ENCODE measurements at regions not wholly inside any gene's neighbourhood (a gene's known extent, or its start where the extent isn't known, plus 50 kb on each side); places are given as distances from the start of the nearest gene placed in this dataset.

- Histone ChIP-seq H3K36me3 (ENCODE audit: control insufficient read depth, insufficient read depth, low read length) (no peaks in the 10 kb centered on the region), H3K27ac (ENCODE audit: insufficient read depth, low read length) (no peak overlapping the region), H3K27me3 (ENCODE audit: control insufficient read depth, insufficient read depth, low read length) (peaks cover 38% of the 10 kb centered on the region), H2BK120ac (ENCODE audit: low read depth, low read length) (no peak overlapping the region), H3K79me1 (ENCODE audit: low read depth in 1 of 2, low read length in 2 of 2) (no peaks in the 10 kb centered on the region), H3K4me1 (ENCODE audit: control insufficient read depth, insufficient read depth, low read length) (no peaks in the 10 kb centered on the region), H4K5ac (ENCODE audit: low read depth, low read length) (no peak overlapping the region), H3K9me3 (ENCODE audit: control insufficient read depth, insufficient read depth, low read length) (no peaks in the 10 kb centered on the region), H2AK9ac (replicated peaks; ENCODE audit: low read depth, low read length, poor library complexity) (no peak overlapping the region), H4K8ac (ENCODE audit: low read depth in 2 of 2, low read length in 2 of 2) (no peak overlapping the region), H3K9me1 (ENCODE audit: insufficient read depth, low read length) (no peaks in the 10 kb centered on the region), H3K14ac (replicated peaks; ENCODE audit: low read depth, low read length) (no peak overlapping the region), H3K56ac (ENCODE audit: extremely low read depth, insufficient read depth, low read length) (no peak overlapping the region), H2BK20ac (ENCODE audit: low read depth, low read length) (no peak overlapping the region), H3K4ac (ENCODE audit: low read depth, low read length) (no peak overlapping the region), H3K9ac (ENCODE audit: low read depth, low read length) (no peak overlapping the region), H3K23ac (ENCODE audit: low read depth, low read length) (no peak overlapping the region), H2AFZ (replicated peaks; ENCODE audit: low read length, poor library complexity) (no peak overlapping the region), H3K4me2 (ENCODE audit: low read depth, low read length) (no peak overlapping the region), H2BK15ac (ENCODE audit: low read depth, low read length) (no peak overlapping the region), H2BK5ac (ENCODE audit: low read depth, low read length, poor library complexity, severe bottlenecking) (no peak overlapping the region), H2AK5ac (ENCODE audit: low read depth, low read length) (no peak overlapping the region), H3K4me3 (ENCODE audit: insufficient read depth, low read depth, low read length) (no peak overlapping the region), H4K20me1 (ENCODE audit: insufficient read depth, low read length) (no peaks in the 10 kb centered on the region), H3K18ac (ENCODE audit: low read depth, low read length) (no peak overlapping the region), H4K91ac (ENCODE audit: insufficient read depth, low read depth, low read length) (no peak overlapping the region)
- BruUV-seq (replicated peaks), result no TSS peak
- in situ Hi-C loops (cut with MboI; ENCODE audit: low sequenced_read_pairs) (no loop called here), intact Hi-C loops (cut with micrococcal nuclease) (no loop called here), dilution Hi-C loops (cut with HindIII; ENCODE audit: low sequenced_read_pairs, unreplicated experiment) (no loop called here)
- POLR2A ChIA-PET (ENCODE audit: unreplicated experiment), result no interaction called here
- no peak for DNase-seq
- no peak for ATAC-seq (ENCODE audit: low read depth)
- no peak for TF ChIP-seq ELK1 (IDR thresholded peaks at IDR 0.05; ENCODE audit: borderline replicate concordance, low read depth, low read length)
- no peak for TF ChIP-seq BHLHE40 (IDR thresholded peaks at IDR 0.05; ENCODE audit: low read depth, low read length)
- TF ChIP-seq FOS (IDR thresholded peaks at IDR 0.05; ENCODE audit: low read depth, low read length), result no peak
- TF ChIP-seq MXI1 (IDR thresholded peaks at IDR 0.05; ENCODE audit: borderline replicate concordance, low read depth, low read length), result no peak
- WGBS, 2 experiments (ENCODE audit: extremely low coverage in 2 of 2, insufficient read length in 1 of 2), result 55% methylated on average over 2 of the region's 13 CpGs; no CpG with 5 or more reads in 1 of the 2 experiments
- CTCF ChIA-PET, result no interaction called here
Observed at GRCh38 chr11:119976805-119977560, 160.9 kb downstream of the TRIM29 start.

All from IMR-90 (cell line).